NCI-H2171 (cell line): ENCODE measurements at regions not wholly inside any gene's neighbourhood (a gene's known extent, or its start where the extent isn't known, plus 50 kb on each side); places are given as distances from the start of the nearest gene placed in this dataset.

Experiments used
- DNase-seq: peaks from one replicate; lab custom pipeline; 2025; lab: John Stamatoyannopoulos, UW

- no peak for DNase-seq
Observed at GRCh38 chr1:199629624-199630023, 397.9 kb upstream of the NR5A2 start.

GRCh38 chr1:199639453-199639852 is 388.1 kb upstream of the NR5A2 start:
- no peak for DNase-seq

- DNase-seq = no peak
Observed at GRCh38 chr1:199641531-199641930, 386.0 kb upstream of the NR5A2 start.

GRCh38 chr1:199644912-199645311 is 382.6 kb upstream of the NR5A2 start:
- no peak for DNase-seq

- no peak for DNase-seq
Observed at GRCh38 chr1:199646761-199647160, 380.7 kb upstream of the NR5A2 start.

GRCh38 chr1:199657449-199657848 is 370.1 kb upstream of the NR5A2 start:
- DNase-seq = no peak

GRCh38 chr1:199660071-199660470 is 367.4 kb upstream of the NR5A2 start:
- DNase-seq = no peak

- no peak for DNase-seq
Observed at GRCh38 chr1:199665371-199665770, 362.1 kb upstream of the NR5A2 start.

GRCh38 chr1:199667089-199667488 is 360.4 kb upstream of the NR5A2 start:
- peak; percentile 26 for DNase-seq

- no peak for DNase-seq
Observed at GRCh38 chr1:199669916-199670315, 357.6 kb upstream of the NR5A2 start.

- DNase-seq = no peak
Observed at GRCh38 chr1:199671684-199672083, 355.8 kb upstream of the NR5A2 start.

GRCh38 chr1:199675937-199676336 is 351.6 kb upstream of the NR5A2 start:
- no peak for DNase-seq

- DNase-seq = no peak
Observed at GRCh38 chr1:199678771-199679170, 348.7 kb upstream of the NR5A2 start.

GRCh38 chr1:199682081-199682480 is 345.4 kb upstream of the NR5A2 start:
- no peak for DNase-seq

GRCh38 chr1:199684686-199685273 is 342.7 kb upstream of the NR5A2 start:
- peak; percentile 26 for DNase-seq

GRCh38 chr1:199685369-199685768 is 342.1 kb upstream of the NR5A2 start:
- DNase-seq = no peak

- no peak for DNase-seq
Observed at GRCh38 chr1:199687321-199687720, 340.2 kb upstream of the NR5A2 start.

- no peak for DNase-seq
Observed at GRCh38 chr1:199688133-199688676, 339.3 kb upstream of the NR5A2 start.

GRCh38 chr1:199688774-199689173 is 338.7 kb upstream of the NR5A2 start:
- DNase-seq = no peak

- no peak for DNase-seq
Observed at GRCh38 chr1:199690496-199690895, 337.0 kb upstream of the NR5A2 start.

GRCh38 chr1:199691540-199691939 is 336.0 kb upstream of the NR5A2 start:
- no peak for DNase-seq

- no peak for DNase-seq
Observed at GRCh38 chr1:199693724-199694123, 333.8 kb upstream of the NR5A2 start.

- no peak for DNase-seq
Observed at GRCh38 chr1:199696225-199696624, 331.3 kb upstream of the NR5A2 start.

- DNase-seq = no peak
Observed at GRCh38 chr1:199698222-199698621, 329.3 kb upstream of the NR5A2 start.
